COLO829 (cell line): ENCODE measurements at regions not wholly inside any gene's neighbourhood (a gene's known extent, or its start where the extent isn't known, plus 50 kb on each side); places are given as distances from the start of the nearest gene placed in this dataset.
"Not testable (repeated sequence)": the region's sequence is repeated elsewhere in the genome, so short reads cannot be mapped to it uniquely, and the experiment has no call there.

ENCODE experiments used
- DNase-seq: peaks from one replicate; pipeline ENCODE4 v3.0.0; 2012; ENCODE audit warnings: low spot score

- DNase-seq: no peak
These were observed 181.7 kb upstream of the COPS8 start for GRCh38 chr2:236903978-236904377.

- DNase-seq: no peak
These were observed 181.1 kb upstream of the COPS8 start for GRCh38 chr2:236904389-236905263.

GRCh38 chr2:236905976-236906375 is 179.7 kb upstream of the COPS8 start:
- no peak for DNase-seq

- no peak for DNase-seq
These were observed 177.1 kb upstream of the COPS8 start for GRCh38 chr2:236908439-236909192.

GRCh38 chr2:236909193-236909504 is 176.5 kb upstream of the COPS8 start:
- DNase-seq: no peak

GRCh38 chr2:236909802-236910201 is 175.9 kb upstream of the COPS8 start:
- DNase-seq: no peak

- DNase-seq: no peak
These were observed 174.8 kb upstream of the COPS8 start for GRCh38 chr2:236910781-236911495.

GRCh38 chr2:236912326-236913120 is 173.2 kb upstream of the COPS8 start:
- no peak for DNase-seq

- DNase-seq: no peak
These were observed 170.5 kb upstream of the COPS8 start for GRCh38 chr2:236915186-236915585.

GRCh38 chr2:236915726-236916125 is 170.0 kb upstream of the COPS8 start:
- DNase-seq: no peak

- no peak for DNase-seq
These were observed 169.5 kb upstream of the COPS8 start for GRCh38 chr2:236916181-236916580.

- DNase-seq: no peak
These were observed 169.0 kb upstream of the COPS8 start for GRCh38 chr2:236916651-236917050.

GRCh38 chr2:236917164-236917563 is 168.5 kb upstream of the COPS8 start:
- no peak for DNase-seq

GRCh38 chr2:236918545-236918944 is 167.1 kb upstream of the COPS8 start:
- DNase-seq: no peak

GRCh38 chr2:236919209-236919608 is 166.5 kb upstream of the COPS8 start:
- DNase-seq: no peak

- DNase-seq: not testable (repeated sequence)
These were observed 165.8 kb upstream of the COPS8 start for GRCh38 chr2:236919801-236920379.

- DNase-seq: no peak
These were observed 163.6 kb upstream of the COPS8 start for GRCh38 chr2:236922061-236922460.

GRCh38 chr2:236928380-236929037 is 157.2 kb upstream of the COPS8 start:
- DNase-seq: no peak

- no peak for DNase-seq
These were observed 152.8 kb upstream of the COPS8 start for GRCh38 chr2:236932831-236933361.

GRCh38 chr2:236934166-236934565 is 151.5 kb upstream of the COPS8 start:
- DNase-seq: no peak

GRCh38 chr2:236934656-236935055 is 151.0 kb upstream of the COPS8 start:
- no peak for DNase-seq
